IMR-90 (cell line): ENCODE measurements at regions not wholly inside any gene's neighbourhood (a gene's known extent, or its start where the extent isn't known, plus 50 kb on each side); places are given as distances from the start of the nearest gene placed in this dataset.

Experiments used
- ATAC-seq: fragments of 200-7000 bp; cut with Tn5 transposase; 2 replicates; pipeline ENCODE4 v1.9.1; 2020; ENCODE audit warnings: low read depth, mild to moderate bottlenecking, moderate library complexity
- BruUV-seq: library from RNA; stranded (reverse); fragments of 400-500 nt; replicated peaks from 2 replicates; lab custom pipeline; 2021; lab: Mats Ljungman, UMichigan
- CTCF ChIA-PET: fragments of 300-600 bp; formaldehyde crosslinking; extraction: SDS; loops from one replicate; lab custom pipeline; 2021; ENCODE audit warnings: antibody characterized with exemption; lab: Yijun Ruan, JAX
- POLR2A ChIA-PET: fragments of 300-600 bp; sonication (Branson Sonifier 250); formaldehyde crosslinking; loops from one replicate; lab custom pipeline; 2022; ENCODE audit warnings: antibody characterized with exemption; ENCODE audit not compliant: unreplicated experiment; lab: Charles Lee
- DNase-seq: peaks from one replicate; pipeline ENCODE4 v3.0.0; 2013
- H2AFZ ChIP-seq: replicated peaks from 2 replicates; pipeline ENCODE3; 2013; ENCODE audit warnings: low read length, mild to moderate bottlenecking; ENCODE audit not compliant: poor library complexity
- H2AK5ac ChIP-seq: 2 replicates; pipeline ENCODE4 v1.6.1; 2013; ENCODE audit warnings: low read depth, low read length, inconsistent platforms
- H2AK9ac ChIP-seq: replicated peaks from 2 replicates; pipeline ENCODE3; 2013; ENCODE audit warnings: mild to moderate bottlenecking, low read depth, low read length, moderate library complexity; ENCODE audit not compliant: poor library complexity
- H2BK120ac ChIP-seq: 2 replicates; pipeline ENCODE4 v1.6.1; 2013; ENCODE audit warnings: low read depth, low read length, inconsistent platforms
- H2BK15ac ChIP-seq: 3 replicates; pipeline ENCODE4 v1.6.1; 2013; ENCODE audit warnings: low read depth, low read length, inconsistent platforms
- H2BK20ac ChIP-seq: 2 replicates; pipeline ENCODE4 v1.6.1; 2013; ENCODE audit warnings: low read depth, mild to moderate bottlenecking, inconsistent platforms, low read length, moderate library complexity
- H2BK5ac ChIP-seq: 2 replicates; pipeline ENCODE4 v1.6.1; 2013; ENCODE audit warnings: mild to moderate bottlenecking, low read depth, low read length, inconsistent platforms; ENCODE audit not compliant: poor library complexity, severe bottlenecking
- H3K14ac ChIP-seq: replicated peaks from 2 replicates; pipeline ENCODE4 v1.6.1; 2013; ENCODE audit warnings: low read depth, low read length, inconsistent platforms
- H3K18ac ChIP-seq: 2 replicates; pipeline ENCODE4 v1.6.1; 2013; ENCODE audit warnings: low read depth, low read length, control low read depth
- H3K23ac ChIP-seq: 2 replicates; pipeline ENCODE4 v1.6.1; 2013; ENCODE audit warnings: low read depth, low read length, inconsistent platforms
- H3K27ac ChIP-seq: 2 replicates; pipeline ENCODE4 v1.5.1; 2013; ENCODE audit warnings: mild to moderate bottlenecking, control low read depth, low read length; ENCODE audit not compliant: insufficient read depth
- H3K27me3 ChIP-seq: 2 replicates; pipeline ENCODE4 v1.6.1; 2013; ENCODE audit warnings: low read length; ENCODE audit not compliant: control insufficient read depth, insufficient read depth
- H3K36me3 ChIP-seq: 2 replicates; pipeline ENCODE4 v1.6.1; 2013; ENCODE audit warnings: low read length, mixed read lengths; ENCODE audit not compliant: control insufficient read depth, insufficient read depth
- H3K4ac ChIP-seq: 2 replicates; pipeline ENCODE4 v1.6.1; 2013; ENCODE audit warnings: low read depth, low read length, inconsistent platforms
- H3K4me1 ChIP-seq: 2 replicates; pipeline ENCODE4 v1.6.1; 2013; ENCODE audit warnings: low read length, mixed read lengths; ENCODE audit not compliant: control insufficient read depth, insufficient read depth
- H3K4me2 ChIP-seq: 2 replicates; pipeline ENCODE4 v1.6.1; 2013; ENCODE audit warnings: low read depth, mild to moderate bottlenecking, control low read depth, low read length, moderate library complexity
- H3K4me3 ChIP-seq: 2 replicates; pipeline ENCODE4 v1.5.1; 2013; ENCODE audit warnings: low read depth, mild to moderate bottlenecking, control low read depth, low read length, moderate library complexity; ENCODE audit not compliant: insufficient read depth
- H3K56ac ChIP-seq: 2 replicates; pipeline ENCODE4 v1.6.1; 2013; ENCODE audit warnings: low read length, inconsistent platforms; ENCODE audit not compliant: insufficient read depth; ENCODE audit errors: extremely low read depth
- H3K79me1 ChIP-seq, 2 experiments: 2 replicates each; pipeline ENCODE4 v1.6.1; 2013; ENCODE audit warnings: low read length in 2 of 2, inconsistent platforms in 1 of 2, low read depth in 1 of 2
- H3K9ac ChIP-seq: 2 replicates; pipeline ENCODE4 v1.6.1; 2013; ENCODE audit warnings: low read depth, low read length, control low read depth
- H3K9me1 ChIP-seq: 2 replicates; pipeline ENCODE4 v1.6.1; 2013; ENCODE audit warnings: low read length, inconsistent platforms; ENCODE audit not compliant: insufficient read depth
- H3K9me3 ChIP-seq: 2 replicates; pipeline ENCODE4 v1.6.1; 2013; ENCODE audit warnings: low read length; ENCODE audit not compliant: control insufficient read depth, insufficient read depth
- H4K20me1 ChIP-seq: 2 replicates; pipeline ENCODE4 v1.6.1; 2013; ENCODE audit warnings: low read length, inconsistent platforms; ENCODE audit not compliant: insufficient read depth
- H4K5ac ChIP-seq: 2 replicates; pipeline ENCODE4 v1.6.1; 2013; ENCODE audit warnings: mild to moderate bottlenecking, low read depth, low read length, control low read depth
- H4K8ac ChIP-seq, 2 experiments: 2 replicates each; pipeline ENCODE4 v1.6.1; 2013; ENCODE audit warnings: low read depth in 2 of 2, low read length in 2 of 2, control low read depth in 1 of 2, inconsistent platforms in 1 of 2
- H4K91ac ChIP-seq: 2 replicates; pipeline ENCODE4 v1.6.1; 2013; ENCODE audit warnings: low read depth, low read length, inconsistent platforms; ENCODE audit not compliant: insufficient read depth
- BHLHE40 ChIP-seq: fragments of 150-350 bp; IDR thresholded peaks from 2 replicates; pipeline ENCODE4 v1.6.1; 2016; ENCODE audit warnings: mild to moderate bottlenecking, low read depth, low read length
- CEBPB ChIP-seq: IDR thresholded peaks from 2 replicates; pipeline ENCODE4 v1.6.1; 2012; ENCODE audit warnings: low read depth, low read length, improper control_type of control experiment
- CTCF ChIP-seq: conservative IDR thresholded peaks from 2 replicates; pipeline ENCODE4 v1.5.1; 2012; ENCODE audit warnings: mild to moderate bottlenecking, low read depth, low read length, improper control_type of control experiment
- ELK1 ChIP-seq: fragments of 150-350 bp; IDR thresholded peaks from 2 replicates; pipeline ENCODE4 v1.6.1; 2016; ENCODE audit warnings: low read depth, mild to moderate bottlenecking, low read length, moderate library complexity, borderline replicate concordance
- MAFK ChIP-seq: IDR thresholded peaks from 2 replicates; pipeline ENCODE4 v1.6.1; 2012; ENCODE audit warnings: low read depth, low read length, improper control_type of control experiment
- POLR2A ChIP-seq: IDR thresholded peaks from 2 replicates; pipeline ENCODE4 v1.6.1; 2012; ENCODE audit warnings: mild to moderate bottlenecking, low read depth, low read length
- RCOR1 ChIP-seq: IDR thresholded peaks from 2 replicates; pipeline ENCODE4 v1.6.1; 2012; ENCODE audit warnings: mild to moderate bottlenecking, low read length, improper control_type of control experiment; ENCODE audit not compliant: insufficient replicate concordance
- RFX5 ChIP-seq: IDR thresholded peaks from 2 replicates; pipeline ENCODE4 v1.8.0; 2012; ENCODE audit warnings: low read depth, mild to moderate bottlenecking, low read length, moderate library complexity
- USF2 ChIP-seq: fragments of 150-350 bp; IDR thresholded peaks from 2 replicates; pipeline ENCODE4 v1.6.1; 2017; ENCODE audit warnings: mild to moderate bottlenecking, antibody characterized with exemption, low read length, low read depth
- WGBS, 2 experiments: methylation state at CpG; one replicate each; pipeline versions ENCODE4 v1.1.5 to v1.1.7; 2013; ENCODE audit warnings: missing lambda C conversion rate in 2 of 2; ENCODE audit not compliant: insufficient read length in 1 of 2; ENCODE audit errors: extremely low coverage in 2 of 2; 5-methylcytosine and 5-hydroxymethylcytosine counted together
- dilution Hi-C: fragments of 300-500 bp; cut with HindIII; formaldehyde crosslinking; loops from one replicate; pipeline ENCODE4 v1.14.3; 2018; ENCODE audit warnings: low sequenced_read_pairs; ENCODE audit not compliant: unreplicated experiment
- in situ Hi-C: fragments of 300-500 bp; cut with MboI; formaldehyde crosslinking; loops from 3 replicates; pipeline ENCODE4 v1.14.3; 2019; ENCODE audit warnings: low sequenced_read_pairs, inconsistent platforms, mixed read lengths
- intact Hi-C: fragments of 100-400 bp; cut with micrococcal nuclease; formaldehyde crosslinking; loops from 2 replicates; pipeline ENCODE4 v1.10.0; 2022

GRCh38 chr4:177255359-177255758, 54.3 kb upstream of the NEIL3 start:
- no peak overlapping the region for H2AFZ ChIP-seq
- H2BK20ac ChIP-seq, result no peak overlapping the region
- intact Hi-C loops, result loop anchor here (10.0 kb wide), 1 partner anchor 629 kb away; no protein-coding TSS in a partner anchor
- H4K8ac ChIP-seq, result no peak overlapping the region
- TF ChIP-seq USF2 (no peak), CTCF (no peak), RCOR1 (no peak), BHLHE40 (no peak), MAFK (no peak), CEBPB (no peak), ELK1 (no peak), RFX5 (no peak), POLR2A (no peak)
- ATAC-seq, result no peak
- no peaks in the 10 kb centered on the region for H3K27me3 ChIP-seq
- no peak overlapping the region for H4K5ac ChIP-seq
- no peaks in the 10 kb centered on the region for H3K36me3 ChIP-seq
- no peak overlapping the region for H3K4me3 ChIP-seq
- H4K20me1 ChIP-seq, result no peaks in the 10 kb centered on the region
- no peak overlapping the region for H3K18ac ChIP-seq
- no peaks in the 10 kb centered on the region for H3K4me1 ChIP-seq
- H3K23ac ChIP-seq, result no peak overlapping the region
- no TSS peak for BruUV-seq
- H3K9ac ChIP-seq, result no peak overlapping the region
- no peak overlapping the region for H2BK120ac ChIP-seq
- H3K4me2 ChIP-seq, result no peak overlapping the region
- no peak overlapping the region for H3K56ac ChIP-seq
- H2BK5ac ChIP-seq, result no peak overlapping the region
- H3K27ac ChIP-seq, result no peak overlapping the region
- H3K79me1 ChIP-seq, result no peaks in the 10 kb centered on the region
- dilution Hi-C loops, result no loop called here
- no peak overlapping the region for H2AK9ac ChIP-seq
- no peak overlapping the region for H2BK15ac ChIP-seq
- H3K4ac ChIP-seq, result no peak overlapping the region
- ChIA-PET CTCF (interaction anchor here (0.8 kb wide), 1 partner anchor 26 kb away, joined by 3 read pairs; no protein-coding TSS in a partner anchor), POLR2A (interaction anchor here (0.6 kb wide), 2 partner anchors 836 to 1137 kb away, joined by 3 to 5 read pairs; no protein-coding TSS in a partner anchor)
- no peak overlapping the region for H4K91ac ChIP-seq
- WGBS, 2 experiments, result no CpG with 5 or more reads among the region's 2 CpGs
- DNase-seq, result no peak
- no peaks in the 10 kb centered on the region for H3K9me3 ChIP-seq
- no peak overlapping the region for H3K14ac ChIP-seq
- no peak overlapping the region for H2AK5ac ChIP-seq
- in situ Hi-C loops, result loop anchor here (5.0 kb wide), 1 partner anchor 82 kb away; no protein-coding TSS in a partner anchor
- no peaks in the 10 kb centered on the region for H3K9me1 ChIP-seq
